ENCODE measurements at regions not wholly inside any gene's neighbourhood (a gene's known extent, or its start where the extent isn't known, plus 50 kb on each side); places are given as distances from the start of the nearest gene placed in this dataset.

GRCh38 chr7:22662556-22663356 lies 64.2 kb upstream of the IL6 start (continued):
- TF ChIP-seq CHD7 (IDR thresholded peaks at IDR 0.05; ENCODE audit: insufficient replicate concordance, low read length) (no peak), BCL11A (IDR thresholded peaks at IDR 0.05; ENCODE audit: low read depth in 2 of 2, low read length in 2 of 2) (no peak), CTCF (IDR thresholded peaks at IDR 0.05; ENCODE audit: control extremely low read depth in 1 of 3, insufficient read depth in 1 of 3, low read depth in 1 of 3, low read length in 3 of 3) (no peak), SP4 (IDR thresholded peaks at IDR 0.05; ENCODE audit: low read length) (no peak), ZNF274 (IDR thresholded peaks at IDR 0.05; ENCODE audit: borderline replicate concordance, extremely low read depth, low read length) (no peak), CHD1 (IDR thresholded peaks at IDR 0.05; ENCODE audit: low read depth, low read length) (no peak), POU5F1 (IDR thresholded peaks at IDR 0.05; ENCODE audit: low read depth, low read length) (no peak), HDAC6 (IDR thresholded peaks at IDR 0.05; ENCODE audit: low read depth, low read length) (no peak)
